ENCODE measurements at regions not wholly inside any gene's neighbourhood (a gene's known extent, or its start where the extent isn't known, plus 50 kb on each side); places are given as distances from the start of the nearest gene placed in this dataset.

DNA sequence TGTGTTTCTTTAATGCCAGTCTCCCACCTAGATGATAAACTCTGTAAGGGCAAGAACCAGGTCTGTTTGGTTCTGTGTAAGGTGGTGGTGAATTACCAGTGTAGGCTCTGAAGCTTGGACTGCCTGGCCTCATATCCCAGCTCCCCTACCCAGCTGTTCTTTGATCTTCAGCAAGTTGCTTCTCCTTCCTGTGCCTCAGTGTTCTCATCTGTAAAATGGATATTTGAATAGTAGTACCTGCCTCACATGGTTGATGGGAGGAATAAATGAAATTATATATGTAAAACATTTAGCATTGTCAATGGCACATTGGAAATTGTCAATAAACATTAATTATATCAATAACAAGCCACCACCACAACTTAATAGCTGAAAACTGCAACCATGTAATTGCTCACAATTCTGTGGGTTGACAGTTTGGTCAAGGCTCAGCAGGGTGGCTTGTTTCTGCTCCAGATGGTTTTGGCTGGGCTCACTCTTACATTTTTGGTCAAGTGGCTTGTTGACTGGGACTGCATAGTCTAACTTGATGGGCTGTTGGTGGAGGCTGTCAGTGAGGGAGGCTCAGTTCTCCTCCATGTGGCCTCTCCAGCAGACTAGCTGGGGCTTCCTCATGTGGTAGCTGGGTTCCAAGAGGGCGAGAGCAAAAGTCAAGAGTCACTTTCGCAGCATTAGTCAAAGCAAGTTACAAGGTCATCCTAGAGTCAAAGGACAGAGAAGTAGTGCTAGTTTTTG is 84.5 kb upstream of the DUSP5 start:
- TF ChIP-seq, protein P1, sequence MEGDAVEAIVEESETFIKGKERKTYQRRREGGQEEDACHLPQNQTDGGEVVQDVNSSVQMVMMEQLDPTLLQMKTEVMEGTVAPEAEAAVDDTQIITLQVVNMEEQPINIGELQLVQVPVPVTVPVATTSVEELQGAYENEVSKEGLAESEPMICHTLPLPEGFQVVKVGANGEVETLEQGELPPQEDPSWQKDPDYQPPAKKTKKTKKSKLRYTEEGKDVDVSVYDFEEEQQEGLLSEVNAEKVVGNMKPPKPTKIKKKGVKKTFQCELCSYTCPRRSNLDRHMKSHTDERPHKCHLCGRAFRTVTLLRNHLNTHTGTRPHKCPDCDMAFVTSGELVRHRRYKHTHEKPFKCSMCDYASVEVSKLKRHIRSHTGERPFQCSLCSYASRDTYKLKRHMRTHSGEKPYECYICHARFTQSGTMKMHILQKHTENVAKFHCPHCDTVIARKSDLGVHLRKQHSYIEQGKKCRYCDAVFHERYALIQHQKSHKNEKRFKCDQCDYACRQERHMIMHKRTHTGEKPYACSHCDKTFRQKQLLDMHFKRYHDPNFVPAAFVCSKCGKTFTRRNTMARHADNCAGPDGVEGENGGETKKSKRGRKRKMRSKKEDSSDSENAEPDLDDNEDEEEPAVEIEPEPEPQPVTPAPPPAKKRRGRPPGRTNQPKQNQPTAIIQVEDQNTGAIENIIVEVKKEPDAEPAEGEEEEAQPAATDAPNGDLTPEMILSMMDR (conservative IDR thresholded peaks at IDR 0.05; ENCODE audit: low read depth in 2 of 2): no peak
- TF ChIP-seq EZH2phosphoT487 (IDR thresholded peaks at IDR 0.05; ENCODE audit: unreplicated experiment): no peak
- no peak for TF ChIP-seq NANOG (IDR thresholded peaks at IDR 0.05; ENCODE audit: borderline replicate concordance)
- TF ChIP-seq POLR2AphosphoS5 (IDR thresholded peaks at IDR 0.05; ENCODE audit: low read depth): no peak
- TF ChIP-seq CREB1 (CRISPR knock-in tag; IDR thresholded peaks at IDR 0.05; ENCODE audit: low read depth): no peak
- TF ChIP-seq EZH2 (IDR thresholded peaks at IDR 0.05; ENCODE audit: low read depth, unreplicated experiment): no peak
- TF ChIP-seq ZNF331 (CRISPR knock-in tag; IDR thresholded peaks at IDR 0.05; ENCODE audit: low read depth): no peak
- no peak for TF ChIP-seq JUNB (IDR thresholded peaks at IDR 0.05; ENCODE audit: unreplicated experiment)
- TF ChIP-seq, protein P2, sequence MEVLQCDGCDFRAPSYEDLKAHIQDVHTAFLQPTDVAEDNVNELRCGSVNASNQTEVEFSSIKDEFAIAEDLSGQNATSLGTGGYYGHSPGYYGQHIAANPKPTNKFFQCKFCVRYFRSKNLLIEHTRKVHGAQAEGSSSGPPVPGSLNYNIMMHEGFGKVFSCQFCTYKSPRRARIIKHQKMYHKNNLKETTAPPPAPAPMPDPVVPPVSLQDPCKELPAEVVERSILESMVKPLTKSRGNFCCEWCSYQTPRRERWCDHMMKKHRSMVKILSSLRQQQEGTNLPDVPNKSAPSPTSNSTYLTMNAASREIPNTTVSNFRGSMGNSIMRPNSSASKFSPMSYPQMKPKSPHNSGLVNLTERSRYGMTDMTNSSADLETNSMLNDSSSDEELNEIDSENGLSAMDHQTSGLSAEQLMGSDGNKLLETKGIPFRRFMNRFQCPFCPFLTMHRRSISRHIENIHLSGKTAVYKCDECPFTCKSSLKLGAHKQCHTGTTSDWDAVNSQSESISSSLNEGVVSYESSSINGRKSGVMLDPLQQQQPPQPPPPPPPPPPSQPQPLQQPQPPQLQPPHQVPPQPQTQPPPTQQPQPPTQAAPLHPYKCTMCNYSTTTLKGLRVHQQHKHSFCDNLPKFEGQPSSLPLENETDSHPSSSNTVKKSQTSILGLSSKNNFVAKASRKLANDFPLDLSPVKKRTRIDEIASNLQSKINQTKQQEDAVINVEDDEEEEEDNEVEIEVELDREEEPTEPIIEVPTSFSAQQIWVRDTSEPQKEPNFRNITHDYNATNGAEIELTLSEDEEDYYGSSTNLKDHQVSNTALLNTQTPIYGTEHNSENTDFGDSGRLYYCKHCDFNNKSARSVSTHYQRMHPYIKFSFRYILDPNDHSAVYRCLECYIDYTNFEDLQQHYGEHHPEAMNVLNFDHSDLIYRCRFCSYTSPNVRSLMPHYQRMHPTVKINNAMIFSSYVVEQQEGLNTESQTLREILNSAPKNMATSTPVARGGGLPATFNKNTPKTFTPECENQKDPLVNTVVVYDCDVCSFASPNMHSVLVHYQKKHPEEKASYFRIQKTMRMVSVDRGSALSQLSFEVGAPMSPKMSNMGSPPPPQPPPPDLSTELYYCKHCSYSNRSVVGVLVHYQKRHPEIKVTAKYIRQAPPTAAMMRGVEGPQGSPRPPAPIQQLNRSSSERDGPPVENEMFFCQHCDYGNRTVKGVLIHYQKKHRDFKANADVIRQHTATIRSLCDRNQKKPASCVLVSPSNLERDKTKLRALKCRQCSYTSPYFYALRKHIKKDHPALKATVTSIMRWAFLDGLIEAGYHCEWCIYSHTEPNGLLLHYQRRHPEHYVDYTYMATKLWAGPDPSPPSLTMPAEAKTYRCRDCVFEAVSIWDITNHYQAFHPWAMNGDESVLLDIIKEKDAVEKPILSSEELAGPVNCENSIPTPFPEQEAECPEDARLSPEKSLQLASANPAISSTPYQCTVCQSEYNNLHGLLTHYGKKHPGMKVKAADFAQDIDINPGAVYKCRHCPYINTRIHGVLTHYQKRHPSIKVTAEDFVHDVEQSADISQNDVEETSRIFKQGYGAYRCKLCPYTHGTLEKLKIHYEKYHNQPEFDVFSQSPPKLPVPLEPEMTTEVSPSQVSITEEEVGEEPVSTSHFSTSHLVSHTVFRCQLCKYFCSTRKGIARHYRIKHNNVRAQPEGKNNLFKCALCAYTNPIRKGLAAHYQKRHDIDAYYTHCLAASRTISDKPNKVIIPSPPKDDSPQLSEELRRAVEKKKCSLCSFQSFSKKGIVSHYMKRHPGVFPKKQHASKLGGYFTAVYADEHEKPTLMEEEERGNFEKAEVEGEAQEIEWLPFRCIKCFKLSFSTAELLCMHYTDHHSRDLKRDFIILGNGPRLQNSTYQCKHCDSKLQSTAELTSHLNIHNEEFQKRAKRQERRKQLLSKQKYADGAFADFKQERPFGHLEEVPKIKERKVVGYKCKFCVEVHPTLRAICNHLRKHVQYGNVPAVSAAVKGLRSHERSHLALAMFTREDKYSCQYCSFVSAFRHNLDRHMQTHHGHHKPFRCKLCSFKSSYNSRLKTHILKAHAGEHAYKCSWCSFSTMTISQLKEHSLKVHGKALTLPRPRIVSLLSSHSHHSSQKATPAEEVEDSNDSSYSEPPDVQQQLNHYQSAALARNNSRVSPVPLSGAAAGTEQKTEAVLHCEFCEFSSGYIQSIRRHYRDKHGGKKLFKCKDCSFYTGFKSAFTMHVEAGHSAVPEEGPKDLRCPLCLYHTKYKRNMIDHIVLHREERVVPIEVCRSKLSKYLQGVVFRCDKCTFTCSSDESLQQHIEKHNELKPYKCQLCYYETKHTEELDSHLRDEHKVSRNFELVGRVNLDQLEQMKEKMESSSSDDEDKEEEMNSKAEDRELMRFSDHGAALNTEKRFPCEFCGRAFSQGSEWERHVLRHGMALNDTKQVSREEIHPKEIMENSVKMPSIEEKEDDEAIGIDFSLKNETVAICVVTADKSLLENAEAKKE (CRISPR knock-in tag; IDR thresholded peaks at IDR 0.05): no peak

All from GM23338 (cell line).